HG03064 (cell line): ENCODE measurements at regions not wholly inside any gene's neighbourhood (a gene's known extent, or its start where the extent isn't known, plus 50 kb on each side); places are given as distances from the start of the nearest gene placed in this dataset.

ENCODE experiments used
- ATAC-seq: cut with Tn5 transposase; IDR thresholded peaks from one replicate; pipeline ENCODE4 v1.9.1; 2021; ENCODE audit warnings: low read depth; ENCODE audit not compliant: unreplicated experiment

- ATAC-seq, result no peak
These were observed 89.7 kb downstream of the SHOX start for GRCh38 chrX:720250-720649.

DNA sequence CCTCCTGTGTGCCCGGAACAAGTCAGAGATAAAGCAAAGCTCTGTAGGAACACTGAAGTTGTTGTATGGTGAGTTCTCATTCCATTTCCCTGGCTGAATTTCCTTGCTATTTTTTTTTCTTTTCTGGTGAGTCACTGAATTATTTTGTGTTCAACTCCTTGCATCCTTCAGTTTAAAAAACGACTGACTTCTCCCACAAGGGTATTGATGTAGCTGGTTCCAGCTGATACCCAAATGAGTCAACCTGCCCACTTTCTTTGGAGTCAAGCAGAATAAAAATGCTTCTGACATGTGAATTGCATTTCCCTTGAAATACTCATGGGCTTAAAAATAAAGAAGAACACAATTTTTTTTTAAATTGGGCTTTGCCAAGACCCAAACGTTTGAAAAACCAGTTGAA lies 85.5 kb downstream of the SHOX start:
- ATAC-seq, result no peak

DNA sequence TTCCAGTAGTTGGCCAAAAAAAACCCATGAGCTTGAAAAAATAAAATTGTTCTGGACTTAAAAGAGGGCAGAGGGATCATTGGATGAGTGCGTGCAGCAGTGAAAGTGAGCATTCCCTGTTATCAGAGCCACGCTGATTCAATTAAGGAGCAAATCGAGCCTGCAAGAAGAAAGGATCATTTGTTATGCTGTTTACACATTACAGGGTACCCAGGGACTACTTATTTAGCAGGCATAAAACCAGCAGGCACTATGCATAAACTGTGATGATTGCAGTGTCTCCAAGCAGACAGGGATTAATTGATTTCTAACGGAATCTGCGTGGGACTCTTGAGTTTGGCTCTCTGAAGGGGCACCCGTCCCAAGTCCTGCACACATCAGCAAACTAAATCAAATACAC lies 83.5 kb downstream of the SHOX start:
- ATAC-seq, result no peak
